ENCODE measurements at regions not wholly inside any gene's neighbourhood (a gene's known extent, or its start where the extent isn't known, plus 50 kb on each side); places are given as distances from the start of the nearest gene placed in this dataset.

GRCh38 chr16:82293671-82294070 is 123.6 kb upstream of the MPHOSPH6 start:
- Histone ChIP-seq H3K9ac (ENCODE audit: insufficient read depth in 1 of 2, low read depth in 2 of 2, low read length in 2 of 2) (no peak overlapping the region), H3K4me3 (no peak overlapping the region), H3K9me3 (replicated peaks; ENCODE audit: control insufficient read depth, insufficient read depth, low read depth, low read length) (no peaks in the 10 kb centered on the region), H3K27ac (ENCODE audit: extremely low read depth, low read depth, low read length) (no peak overlapping the region), H3K4me1 (replicated peaks in 1 of 2; ENCODE audit: control insufficient read depth in 2 of 2, insufficient read depth in 2 of 2, low read length in 2 of 2) (no peaks in the 10 kb centered on the region), H3K79me2 (ENCODE audit: control insufficient read depth, insufficient read depth, low read length) (no peaks in the 10 kb centered on the region), H3K4me2 (ENCODE audit: insufficient read depth, low read length) (no peak overlapping the region), H3K27me3 (ENCODE audit: control insufficient read depth in 2 of 2, insufficient read depth in 2 of 2, low read length in 2 of 2) (no peaks in the 10 kb centered on the region), H3K9me1 (ENCODE audit: control insufficient read depth, insufficient read depth, low read length) (no peaks in the 10 kb centered on the region), H3K36me3 (ENCODE audit: control insufficient read depth, insufficient read depth, low read length) (no peaks in the 10 kb centered on the region), H2AFZ (ENCODE audit: low read depth, low read length) (no peak overlapping the region), H4K20me1 (replicated peaks; ENCODE audit: control insufficient read depth, insufficient read depth, low read length) (no peaks in the 10 kb centered on the region)
- no TSS peak for BruUV-seq (replicated peaks)
- in situ Hi-C loops (cut with MboI): no loop called here
- ATAC-seq (no peak), FAIRE-seq (no peak), DNase-seq (ENCODE audit: extremely low read depth in 1 of 4, low spot score in 3 of 4) (no peak)
- TF ChIP-seq, protein P1, sequence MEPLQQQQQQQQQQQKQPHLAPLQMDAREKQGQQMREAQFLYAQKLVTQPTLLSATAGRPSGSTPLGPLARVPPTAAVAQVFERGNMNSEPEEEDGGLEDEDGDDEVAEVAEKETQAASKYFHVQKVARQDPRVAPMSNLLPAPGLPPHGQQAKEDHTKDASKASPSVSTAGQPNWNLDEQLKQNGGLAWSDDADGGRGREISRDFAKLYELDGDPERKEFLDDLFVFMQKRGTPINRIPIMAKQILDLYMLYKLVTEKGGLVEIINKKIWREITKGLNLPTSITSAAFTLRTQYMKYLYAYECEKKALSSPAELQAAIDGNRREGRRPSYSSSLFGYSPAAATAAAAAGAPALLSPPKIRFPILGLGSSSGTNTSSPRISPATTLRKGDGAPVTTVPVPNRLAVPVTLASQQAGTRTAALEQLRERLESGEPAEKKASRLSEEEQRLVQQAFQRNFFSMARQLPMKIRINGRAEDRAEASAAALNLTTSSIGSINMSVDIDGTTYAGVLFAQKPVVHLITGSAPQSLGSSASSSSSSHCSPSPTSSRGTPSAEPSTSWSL (CRISPR knock-in tag; IDR thresholded peaks at IDR 0.05; ENCODE audit: borderline replicate concordance): no peak
- TF ChIP-seq ZNF551 (CRISPR knock-in tag; IDR thresholded peaks at IDR 0.05): no peak
- TF ChIP-seq, protein P2, sequence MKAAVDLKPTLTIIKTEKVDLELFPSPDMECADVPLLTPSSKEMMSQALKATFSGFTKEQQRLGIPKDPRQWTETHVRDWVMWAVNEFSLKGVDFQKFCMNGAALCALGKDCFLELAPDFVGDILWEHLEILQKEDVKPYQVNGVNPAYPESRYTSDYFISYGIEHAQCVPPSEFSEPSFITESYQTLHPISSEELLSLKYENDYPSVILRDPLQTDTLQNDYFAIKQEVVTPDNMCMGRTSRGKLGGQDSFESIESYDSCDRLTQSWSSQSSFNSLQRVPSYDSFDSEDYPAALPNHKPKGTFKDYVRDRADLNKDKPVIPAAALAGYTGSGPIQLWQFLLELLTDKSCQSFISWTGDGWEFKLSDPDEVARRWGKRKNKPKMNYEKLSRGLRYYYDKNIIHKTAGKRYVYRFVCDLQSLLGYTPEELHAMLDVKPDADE (conservative IDR thresholded peaks at IDR 0.05; ENCODE audit: control insufficient read depth, low read depth, low read length): no peak
- no peak for TF ChIP-seq ZNF830 (CRISPR knock-in tag; IDR thresholded peaks at IDR 0.05)
- TF ChIP-seq ELK3 (CRISPR knock-in tag; IDR thresholded peaks at IDR 0.05): no peak
- TF ChIP-seq HIVEP1 (CRISPR knock-in tag; IDR thresholded peaks at IDR 0.05): no peak
- POLR2A ChIA-PET: no interaction called here
- 0% methylated on average over 2 of the region's 2 CpGs for WGBS (ENCODE audit: insufficient coverage, low coverage, missing lambda C conversion rate)
- CTCF ChIA-PET (ENCODE audit: low intra/inter-chr PET ratio): no interaction called here
- intact Hi-C loops (cut with micrococcal nuclease): no loop called here

Data from K562 (cell line).